ENCODE measurements at regions not wholly inside any gene's neighbourhood (a gene's known extent, or its start where the extent isn't known, plus 50 kb on each side); places are given as distances from the start of the nearest gene placed in this dataset.

GRCh38 chr22:47920380-47920959 lies 1158.0 kb downstream of the TBC1D22A start (continued):
- TF ChIP-seq ZMYM2 (CRISPR knock-in tag; IDR thresholded peaks at IDR 0.05) (no peak), KLF11 (CRISPR knock-in tag; IDR thresholded peaks at IDR 0.05) (no peak)

- BruUV-seq (replicated peaks): no TSS peak
- Histone ChIP-seq H3K4me1 (ENCODE audit: insufficient read depth, low read length) (no peaks in the 10 kb centered on the region), H3K27ac (ENCODE audit: extremely low read length, insufficient read depth, low read length) (no peak overlapping the region), H3K9me3 (ENCODE audit: low read length) (no peaks in the 10 kb centered on the region), H3K27me3 (ENCODE audit: control insufficient read depth in 1 of 2, insufficient read depth in 2 of 2, low read length in 2 of 2) (peaks cover under 1 to 19% of the 10 kb centered on the region in 2 experiments; a peak in 4 of 5 replicates), H2AFZ (ENCODE audit: low read length) (no peak overlapping the region), H4K20me1 (ENCODE audit: insufficient read depth, low read length) (no peaks in the 10 kb centered on the region), H3K36me3 (replicated peaks in 1 of 2; ENCODE audit: control insufficient read depth in 1 of 2, insufficient read depth in 2 of 2, low read length in 2 of 2) (no peaks in the 10 kb centered on the region), H3K79me2 (ENCODE audit: insufficient read depth, low read length) (no peaks in the 10 kb centered on the region), H3K4me2 (ENCODE audit: low read depth, low read length) (no peak overlapping the region), H3K4me3 (replicated peaks in 1 of 3; ENCODE audit: insufficient read depth in 1 of 3, low read depth in 2 of 3, low read length in 3 of 3) (no peak overlapping the region), H3K9ac (ENCODE audit: insufficient read depth, low read depth, low read length) (no peak overlapping the region)
- FAIRE-seq: no peak
- DNase-seq (ENCODE audit: low spot score): no peak
- ChIA-PET POLR2A (no interaction called here), CTCF (ENCODE audit: low intra/inter-chr PET ratio, low total read pairs) (no interaction called here)
- in situ Hi-C loops (cut with HindIII; ENCODE audit: extremely low pct_ligation_motif_present, low pct_unique_long_range_greater_than_20kb) (no loop called here), intact Hi-C loops (cut with micrococcal nuclease; ENCODE audit: unreplicated experiment) (no loop called here)
- no peak for ATAC-seq
- WGBS (ENCODE audit: low lambda C conversion rate): 2% methylated on average over 6 of the region's 6 CpGs
- TF ChIP-seq ZNF264 (CRISPR knock-in tag; IDR thresholded peaks at IDR 0.05) (no peak), RFX1 (IDR thresholded peaks at IDR 0.05) (no peak), SP1 (IDR thresholded peaks at IDR 0.05) (no peak), SP1 (CRISPR knock-in tag; IDR thresholded peaks at IDR 0.05) (no peak), E2F2 (CRISPR knock-in tag; IDR thresholded peaks at IDR 0.05; ENCODE audit: borderline replicate concordance) (no peak), IRF1 (CRISPR knock-in tag; IDR thresholded peaks at IDR 0.05; ENCODE audit: low read depth) (no peak), SOX13 (IDR thresholded peaks at IDR 0.05) (no peak), SOX13 (CRISPR knock-in tag; conservative IDR thresholded peaks at IDR 0.05 in 1 of 2, IDR thresholded peaks at IDR 0.05 in 1 of 2) (no peak), ZNF775 (CRISPR knock-in tag; IDR thresholded peaks at IDR 0.05; ENCODE audit: borderline replicate concordance) (no peak), AHDC1 (CRISPR knock-in tag; IDR thresholded peaks at IDR 0.05; ENCODE audit: borderline replicate concordance) (no peak), ZNF225 (CRISPR knock-in tag; IDR thresholded peaks at IDR 0.05) (no peak), CREM (IDR thresholded peaks at IDR 0.05) (no peak), CREM (CRISPR knock-in tag; IDR thresholded peaks at IDR 0.05) (no peak), ZFP37 (CRISPR knock-in tag; IDR thresholded peaks at IDR 0.05; ENCODE audit: borderline replicate concordance) (no peak), THAP11 (CRISPR knock-in tag; IDR thresholded peaks at IDR 0.05) (no peak)
These were observed 1157.4 kb downstream of the TBC1D22A start for GRCh38 chr22:47919893-47920292.

Measured in HepG2 (cell line).